ENCODE measurements at regions not wholly inside any gene's neighbourhood (a gene's known extent, or its start where the extent isn't known, plus 50 kb on each side); places are given as distances from the start of the nearest gene placed in this dataset.
"Not testable (repeated sequence)": the region's sequence is repeated elsewhere in the genome, so short reads cannot be mapped to it uniquely, and the experiment has no call there.

- H3K4me3 Mint-ChIP-seq: no peak overlapping the region
- DNase-seq: no peak
- no peaks in the 10 kb centered on the region for H3K4me1 Mint-ChIP-seq (ENCODE audit: low read depth)
- no peaks in the 10 kb centered on the region for H3K9me3 Mint-ChIP-seq
- H3K36me3 Mint-ChIP-seq (ENCODE audit: insufficient read depth): no peaks in the 10 kb centered on the region
- ATAC-seq: no peak
- peaks cover 6% of the 10 kb centered on the region for H3K27me3 Mint-ChIP-seq (ENCODE audit: low read depth)
Observed at GRCh38 chr22:47352920-47353700, 590.7 kb downstream of the TBC1D22A start.

GRCh38 chr22:47351836-47352579 lies 589.6 kb downstream of the TBC1D22A start:
- Mint-ChIP-seq H3K36me3 (ENCODE audit: insufficient read depth) (no peaks in the 10 kb centered on the region), H3K4me3 (no peak overlapping the region), H3K27me3 (ENCODE audit: low read depth) (peaks cover 6% of the 10 kb centered on the region), H3K4me1 (ENCODE audit: low read depth) (no peaks in the 10 kb centered on the region), H3K9me3 (no peaks in the 10 kb centered on the region)
- DNase-seq (no peak), ATAC-seq (no peak)

DNA sequence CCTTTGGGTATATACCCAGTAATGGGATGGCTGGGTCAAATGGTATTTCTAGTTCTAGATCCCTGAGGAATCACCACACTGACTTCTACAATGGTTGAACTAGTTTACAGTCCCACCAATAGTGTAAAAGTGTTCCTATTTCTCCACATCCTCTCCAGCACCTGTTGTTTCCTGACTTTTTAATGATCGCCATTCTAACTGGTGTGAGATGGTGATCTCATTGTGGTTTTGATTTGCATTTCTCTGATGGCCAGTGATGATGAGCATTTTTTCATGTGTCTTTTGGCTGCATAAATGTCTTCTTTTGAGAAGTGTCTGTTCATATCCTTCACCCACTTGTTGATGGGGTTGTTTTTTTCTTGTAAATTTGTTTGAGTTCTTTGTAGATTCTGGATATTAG lies 583.8 kb downstream of the TBC1D22A start:
- H3K4me3 Mint-ChIP-seq; H3K4me1 Mint-ChIP-seq (ENCODE audit: low read depth); H3K36me3 Mint-ChIP-seq (ENCODE audit: insufficient read depth); H3K9me3 Mint-ChIP-seq; DNase-seq; ATAC-seq: not testable (repeated sequence)
- peaks cover 14% of the 10 kb centered on the region for H3K27me3 Mint-ChIP-seq (ENCODE audit: low read depth)

GRCh38 chr22:47345025-47345424 lies 582.6 kb downstream of the TBC1D22A start:
- Mint-ChIP-seq H3K36me3 (ENCODE audit: insufficient read depth) (no peaks in the 10 kb centered on the region), H3K4me1 (ENCODE audit: low read depth) (no peaks in the 10 kb centered on the region), H3K4me3 (no peak overlapping the region), H3K9me3 (no peaks in the 10 kb centered on the region), H3K27me3 (ENCODE audit: low read depth) (peaks cover 15% of the 10 kb centered on the region)
- ATAC-seq: no peak
- DNase-seq: no peak

DNA sequence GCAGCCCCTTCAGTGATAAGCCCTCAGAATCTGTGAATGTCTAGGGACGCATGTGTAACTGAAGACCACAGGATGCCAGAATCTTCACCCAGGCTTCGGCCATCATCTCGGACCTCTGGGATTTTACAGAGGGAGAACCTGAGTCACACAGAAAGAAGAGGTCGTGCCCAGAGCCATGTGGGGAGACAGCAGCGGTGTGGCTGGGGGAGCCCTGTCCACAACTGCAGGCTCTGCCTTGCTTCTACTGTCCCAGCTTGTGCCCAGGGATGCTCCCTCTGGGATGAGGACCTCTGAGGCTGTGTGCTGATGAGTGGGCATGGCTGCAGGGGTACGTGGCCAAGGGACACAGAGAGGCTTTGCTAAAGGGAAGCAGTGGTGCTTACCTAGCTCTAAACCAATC lies 582.0 kb downstream of the TBC1D22A start:
- H3K4me1 Mint-ChIP-seq (ENCODE audit: low read depth): no peaks in the 10 kb centered on the region
- DNase-seq (no peak), ATAC-seq (no peak)
- H3K9me3 Mint-ChIP-seq: no peaks in the 10 kb centered on the region
- peaks cover 15% of the 10 kb centered on the region for H3K27me3 Mint-ChIP-seq (ENCODE audit: low read depth)
- H3K36me3 Mint-ChIP-seq (ENCODE audit: insufficient read depth): no peaks in the 10 kb centered on the region
- H3K4me3 Mint-ChIP-seq: no peak overlapping the region

DNA sequence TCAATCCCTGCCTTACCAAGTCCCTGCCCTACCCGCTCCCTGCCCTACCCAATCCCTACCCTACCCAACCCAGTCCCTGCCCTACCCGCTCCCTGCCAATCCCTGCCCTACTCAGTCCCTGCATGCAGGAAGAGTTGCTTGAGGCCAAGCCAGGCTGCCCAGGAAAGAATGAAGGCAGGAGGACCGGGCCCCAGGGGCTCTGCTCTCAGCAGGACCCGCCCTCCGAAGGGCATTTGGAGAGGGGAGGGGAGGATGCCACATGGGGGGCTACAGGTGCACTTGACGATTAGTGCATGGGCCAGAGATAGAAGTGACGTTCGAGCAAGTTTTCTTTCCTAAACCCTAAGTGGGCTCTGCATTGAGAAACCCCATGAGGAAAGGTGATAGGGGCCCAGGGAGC lies 581.2 kb downstream of the TBC1D22A start:
- no peaks in the 10 kb centered on the region for H3K9me3 Mint-ChIP-seq
- H3K4me1 Mint-ChIP-seq (ENCODE audit: low read depth): no peaks in the 10 kb centered on the region
- no peak for DNase-seq
- H3K36me3 Mint-ChIP-seq (ENCODE audit: insufficient read depth): no peaks in the 10 kb centered on the region
- H3K4me3 Mint-ChIP-seq: no peak overlapping the region
- peaks cover 12% of the 10 kb centered on the region for H3K27me3 Mint-ChIP-seq (ENCODE audit: low read depth)
- no peak for ATAC-seq

GRCh38 chr22:47342446-47342845 lies 580.0 kb downstream of the TBC1D22A start:
- no peak overlapping the region for H3K4me3 Mint-ChIP-seq
- DNase-seq: no peak
- H3K9me3 Mint-ChIP-seq: no peaks in the 10 kb centered on the region
- no peak for ATAC-seq
- H3K27me3 Mint-ChIP-seq (ENCODE audit: low read depth): peaks cover 12% of the 10 kb centered on the region
- no peaks in the 10 kb centered on the region for H3K4me1 Mint-ChIP-seq (ENCODE audit: low read depth)
- H3K36me3 Mint-ChIP-seq (ENCODE audit: insufficient read depth): no peaks in the 10 kb centered on the region

- H3K27me3 Mint-ChIP-seq (ENCODE audit: low read depth): peaks cover 12% of the 10 kb centered on the region
- DNase-seq (no peak), ATAC-seq (no peak)
- H3K36me3 Mint-ChIP-seq (ENCODE audit: insufficient read depth): no peaks in the 10 kb centered on the region
- no peaks in the 10 kb centered on the region for H3K4me1 Mint-ChIP-seq (ENCODE audit: low read depth)
- no peak overlapping the region for H3K4me3 Mint-ChIP-seq
- no peaks in the 10 kb centered on the region for H3K9me3 Mint-ChIP-seq
Observed at GRCh38 chr22:47341464-47341863, 579.0 kb downstream of the TBC1D22A start.

GRCh38 chr22:47340851-47341436 lies 578.5 kb downstream of the TBC1D22A start:
- Mint-ChIP-seq H3K27me3 (ENCODE audit: low read depth) (peaks cover 12% of the 10 kb centered on the region), H3K9me3 (peaks cover 3% of the 10 kb centered on the region), H3K4me3 (no peak overlapping the region), H3K4me1 (ENCODE audit: low read depth) (no peaks in the 10 kb centered on the region), H3K36me3 (ENCODE audit: insufficient read depth) (no peaks in the 10 kb centered on the region)
- ATAC-seq (no peak), DNase-seq (no peak)

DNA sequence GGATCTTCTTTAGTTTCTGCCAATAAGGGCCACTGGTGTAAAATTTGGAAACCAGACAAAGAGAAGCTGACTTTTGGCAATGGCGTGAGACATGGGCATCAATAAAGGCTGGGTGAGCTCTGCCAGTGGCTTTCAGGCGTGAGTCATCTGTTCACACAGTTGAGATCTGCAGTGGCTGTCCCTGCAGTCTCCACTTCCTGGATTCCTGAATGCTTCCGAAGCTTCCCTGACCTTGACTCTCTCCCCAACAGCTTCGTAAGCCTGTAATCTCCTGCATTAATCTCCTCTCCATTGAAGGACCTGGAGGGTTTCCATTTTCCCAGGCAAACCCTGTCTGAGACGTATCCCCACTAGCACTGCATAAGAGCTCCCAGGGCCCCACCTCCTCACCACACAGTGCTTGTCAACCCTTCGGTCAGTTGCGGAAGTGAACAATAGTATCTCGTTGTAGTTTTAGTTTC lies 574.7 kb downstream of the TBC1D22A start:
- ATAC-seq (no peak), DNase-seq (no peak)
- Mint-ChIP-seq H3K9me3 (peaks cover 6% of the 10 kb centered on the region), H3K27me3 (ENCODE audit: low read depth) (peaks cover 5% of the 10 kb centered on the region), H3K4me3 (peak overlapping the region; percentile 52), H3K4me1 (ENCODE audit: low read depth) (no peaks in the 10 kb centered on the region), H3K36me3 (ENCODE audit: insufficient read depth) (no peaks in the 10 kb centered on the region)

GRCh38 chr22:47335958-47336357 lies 573.5 kb downstream of the TBC1D22A start:
- peaks cover 6% of the 10 kb centered on the region for H3K9me3 Mint-ChIP-seq
- no peak overlapping the region for H3K4me3 Mint-ChIP-seq
- ATAC-seq (no peak), DNase-seq (no peak)
- H3K27me3 Mint-ChIP-seq (ENCODE audit: low read depth): peaks cover 4% of the 10 kb centered on the region
- no peaks in the 10 kb centered on the region for H3K36me3 Mint-ChIP-seq (ENCODE audit: insufficient read depth)
- no peaks in the 10 kb centered on the region for H3K4me1 Mint-ChIP-seq (ENCODE audit: low read depth)

DNA sequence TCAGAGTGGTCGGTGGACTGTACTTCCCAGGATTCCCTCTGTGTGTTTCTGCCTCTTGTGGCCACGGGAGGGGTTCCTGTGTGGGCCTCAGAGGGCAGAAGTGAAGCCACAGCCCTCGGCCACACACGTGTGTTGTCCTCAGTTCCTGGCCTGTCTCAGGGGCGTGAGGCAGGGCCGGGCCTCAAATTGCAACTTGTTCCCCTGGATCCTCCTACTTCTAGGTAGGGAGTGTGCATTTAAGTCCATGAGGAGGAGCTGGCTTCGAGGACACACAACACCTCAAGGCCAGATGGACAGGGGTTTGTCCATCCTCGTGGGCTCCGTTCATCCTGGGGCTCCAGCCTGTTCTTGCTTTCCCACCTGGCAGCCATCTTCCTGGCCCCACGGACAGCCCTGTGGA lies 573.0 kb downstream of the TBC1D22A start:
- H3K36me3 Mint-ChIP-seq (ENCODE audit: insufficient read depth): no peaks in the 10 kb centered on the region
- DNase-seq: no peak
- no peak for ATAC-seq
- H3K9me3 Mint-ChIP-seq: peaks cover 6% of the 10 kb centered on the region
- peaks cover 9% of the 10 kb centered on the region for H3K27me3 Mint-ChIP-seq (ENCODE audit: low read depth)
- no peak overlapping the region for H3K4me3 Mint-ChIP-seq
- H3K4me1 Mint-ChIP-seq (ENCODE audit: low read depth): no peaks in the 10 kb centered on the region

DNA sequence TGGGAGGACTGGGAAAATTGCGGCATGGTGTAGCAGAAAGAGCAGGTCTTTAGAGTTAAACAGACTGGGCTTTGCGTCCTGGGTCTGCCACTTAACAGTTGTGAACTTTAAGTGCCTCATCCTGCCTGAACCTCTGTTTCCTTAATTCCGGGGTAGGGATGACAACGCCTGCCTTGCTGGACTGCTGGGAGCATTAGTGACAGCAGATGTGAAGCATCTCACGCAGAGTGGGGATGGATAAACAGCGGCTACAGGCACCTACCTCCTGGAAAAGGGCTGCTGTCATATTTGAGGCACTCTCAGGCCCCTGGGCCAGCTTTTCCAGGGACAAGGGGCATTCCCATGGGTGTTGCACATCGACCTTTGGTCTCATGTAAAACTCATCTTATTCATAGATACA lies 572.2 kb downstream of the TBC1D22A start:
- DNase-seq (no peak), ATAC-seq (no peak)
- Mint-ChIP-seq H3K27me3 (ENCODE audit: low read depth) (peaks cover 9% of the 10 kb centered on the region), H3K4me3 (no peak overlapping the region), H3K9me3 (peaks cover 6% of the 10 kb centered on the region), H3K36me3 (ENCODE audit: insufficient read depth) (no peaks in the 10 kb centered on the region), H3K4me1 (ENCODE audit: low read depth) (no peaks in the 10 kb centered on the region)

DNA sequence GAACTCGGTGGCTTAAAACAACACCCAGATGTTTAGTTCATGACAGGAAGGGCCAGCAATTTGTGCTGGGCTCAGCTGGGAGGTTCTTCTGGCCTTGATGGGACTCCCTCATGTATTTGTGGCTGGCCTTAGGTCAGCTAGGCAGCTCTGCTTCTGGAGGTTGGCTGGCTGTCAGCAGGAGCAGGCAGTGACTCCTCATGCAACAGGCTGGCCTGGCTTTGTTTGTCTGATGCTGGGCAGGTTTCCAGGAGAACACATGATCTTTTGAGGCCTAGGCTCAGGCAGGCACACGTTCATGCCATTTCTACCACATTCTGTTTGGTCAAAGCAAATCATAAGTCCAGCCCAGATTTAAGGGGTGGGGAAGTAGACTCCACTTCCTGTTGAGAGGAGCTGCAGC lies 571.2 kb downstream of the TBC1D22A start:
- Mint-ChIP-seq H3K9me3 (peaks cover 6% of the 10 kb centered on the region), H3K4me1 (ENCODE audit: low read depth) (no peaks in the 10 kb centered on the region), H3K36me3 (ENCODE audit: insufficient read depth) (no peaks in the 10 kb centered on the region), H3K4me3 (no peak overlapping the region), H3K27me3 (ENCODE audit: low read depth) (peaks cover 9% of the 10 kb centered on the region)
- DNase-seq: no peak
- ATAC-seq: no peak
